Hepatocyte (in vitro differentiated cells): ENCODE measurements at regions not wholly inside any gene's neighbourhood (a gene's known extent, or its start where the extent isn't known, plus 50 kb on each side); places are given as distances from the start of the nearest gene placed in this dataset.

Experiments used
- CTCF ChIP-seq: fragments of 200-600 bp; sonication (generic); IDR thresholded peaks from 2 replicates; pipeline ENCODE4 v1.5.1; 2016; ENCODE audit warnings: antibody characterized with exemption, mild to moderate bottlenecking; ENCODE audit not compliant: poor library complexity
- EZH2phosphoT487 ChIP-seq: fragments of 200-600 bp; sonication (generic); IDR thresholded peaks from one replicate; pipeline ENCODE4 v1.6.1; 2018; ENCODE audit warnings: antibody characterized with exemption, mild to moderate bottlenecking, low read depth, moderate library complexity; ENCODE audit not compliant: unreplicated experiment, severe bottlenecking

GRCh38 chr2:21301871-21302455, 178.2 kb downstream of the TDRD15 start:
- TF ChIP-seq EZH2phosphoT487: no peak
- TF ChIP-seq CTCF: no peak
